22Rv1 (cell line): ENCODE measurements at regions not wholly inside any gene's neighbourhood (a gene's known extent, or its start where the extent isn't known, plus 50 kb on each side); places are given as distances from the start of the nearest gene placed in this dataset.

Experiments used
- H3K27ac ChIP-seq: fragments of 450-650 bp; 2 replicates; pipeline ENCODE4 v1.5.1; 2017
- CTCF ChIP-seq: fragments of 450-650 bp; IDR thresholded peaks from 2 replicates; pipeline ENCODE4 v1.5.1; 2017; ENCODE audit warnings: mild to moderate bottlenecking
- ZFX ChIP-seq: fragments of 450-650 bp; IDR thresholded peaks from 2 replicates; pipeline ENCODE4 v1.6.1; 2017; ENCODE audit warnings: antibody characterized with exemption, borderline replicate concordance

GRCh38 chr12:84375449-84376170, 537.0 kb downstream of the SLC6A15 start:
- TF ChIP-seq ZFX = no peak
- TF ChIP-seq CTCF = no peak
- no peak overlapping the region for H3K27ac ChIP-seq

GRCh38 chr12:84362552-84362897, 550.1 kb downstream of the SLC6A15 start:
- H3K27ac ChIP-seq = no peak overlapping the region
- TF ChIP-seq CTCF = no peak
- no peak for TF ChIP-seq ZFX

GRCh38 chr12:84361651-84362551, 550.7 kb downstream of the SLC6A15 start:
- no peak overlapping the region for H3K27ac ChIP-seq
- TF ChIP-seq CTCF = no peak
- no peak for TF ChIP-seq ZFX

GRCh38 chr12:84357314-84357713, 555.3 kb downstream of the SLC6A15 start:
- TF ChIP-seq ZFX (no peak), CTCF (no peak)
- H3K27ac ChIP-seq = no peak overlapping the region

GRCh38 chr12:84356224-84356623, 556.4 kb downstream of the SLC6A15 start:
- H3K27ac ChIP-seq = no peak overlapping the region
- TF ChIP-seq CTCF (no peak), ZFX (no peak)

- H3K27ac ChIP-seq = no peak overlapping the region
- TF ChIP-seq ZFX (no peak), CTCF (no peak)
These were observed 557.0 kb downstream of the SLC6A15 start for GRCh38 chr12:84355561-84355960.

GRCh38 chr12:84348582-84348981, 564.0 kb downstream of the SLC6A15 start:
- TF ChIP-seq CTCF (no peak), ZFX (no peak)

More at GRCh38 chr12:84348582-84348981, 564.0 kb downstream of the SLC6A15 start:
- no peak overlapping the region for H3K27ac ChIP-seq
